ENCODE measurements at regions not wholly inside any gene's neighbourhood (a gene's known extent, or its start where the extent isn't known, plus 50 kb on each side); places are given as distances from the start of the nearest gene placed in this dataset.

DNA sequence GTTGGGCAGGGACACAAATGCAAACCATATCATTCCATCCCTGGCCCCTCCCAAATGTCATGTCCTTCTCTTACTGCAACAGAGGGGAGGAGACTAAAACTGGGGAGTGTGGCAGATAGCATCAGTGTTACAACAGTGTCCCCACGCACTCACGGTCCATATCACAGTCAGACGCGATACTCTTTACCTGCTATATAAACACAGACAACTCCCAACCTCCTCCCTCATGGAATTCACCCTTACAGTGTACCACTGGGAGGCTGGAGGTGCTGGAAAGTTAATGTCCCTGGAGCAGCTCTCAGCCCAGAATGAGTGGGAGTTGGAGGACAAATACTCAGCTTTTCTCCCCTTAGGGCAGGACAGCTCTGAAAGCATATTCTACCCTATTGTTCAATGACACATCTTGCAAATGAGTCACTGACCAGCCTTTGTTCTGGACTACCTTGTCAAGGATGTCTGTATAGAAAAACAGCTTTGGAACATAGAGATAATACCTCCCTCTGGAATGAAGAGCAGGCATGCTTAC, 445.9 kb downstream of the SETD4 start:
- no peak for TF ChIP-seq TRIM24 (CRISPR knock-in tag; IDR thresholded peaks at IDR 0.05)
- no peak for TF ChIP-seq REST (IDR thresholded peaks at IDR 0.05; ENCODE audit: borderline replicate concordance in 1 of 2, low read depth in 1 of 2, low read length in 2 of 2)
- no peak for TF ChIP-seq SNRNP70 (IDR thresholded peaks at IDR 0.05; ENCODE audit: low read depth, low read length)
- TF ChIP-seq RFX5 (IDR thresholded peaks at IDR 0.05; ENCODE audit: low read depth, low read length) = no peak
- TF ChIP-seq, protein P1, sequence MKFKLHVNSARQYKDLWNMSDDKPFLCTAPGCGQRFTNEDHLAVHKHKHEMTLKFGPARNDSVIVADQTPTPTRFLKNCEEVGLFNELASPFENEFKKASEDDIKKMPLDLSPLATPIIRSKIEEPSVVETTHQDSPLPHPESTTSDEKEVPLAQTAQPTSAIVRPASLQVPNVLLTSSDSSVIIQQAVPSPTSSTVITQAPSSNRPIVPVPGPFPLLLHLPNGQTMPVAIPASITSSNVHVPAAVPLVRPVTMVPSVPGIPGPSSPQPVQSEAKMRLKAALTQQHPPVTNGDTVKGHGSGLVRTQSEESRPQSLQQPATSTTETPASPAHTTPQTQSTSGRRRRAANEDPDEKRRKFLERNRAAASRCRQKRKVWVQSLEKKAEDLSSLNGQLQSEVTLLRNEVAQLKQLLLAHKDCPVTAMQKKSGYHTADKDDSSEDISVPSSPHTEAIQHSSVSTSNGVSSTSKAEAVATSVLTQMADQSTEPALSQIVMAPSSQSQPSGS (CRISPR knock-in tag; IDR thresholded peaks at IDR 0.05) = no peak
- TF ChIP-seq, protein P2, sequence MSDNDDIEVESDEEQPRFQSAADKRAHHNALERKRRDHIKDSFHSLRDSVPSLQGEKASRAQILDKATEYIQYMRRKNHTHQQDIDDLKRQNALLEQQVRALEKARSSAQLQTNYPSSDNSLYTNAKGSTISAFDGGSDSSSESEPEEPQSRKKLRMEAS (IDR thresholded peaks at IDR 0.05) = no peak
- no peak for TF ChIP-seq ZNF678 (CRISPR knock-in tag; IDR thresholded peaks at IDR 0.05)
- no peak for TF ChIP-seq PBX2 (CRISPR knock-in tag; IDR thresholded peaks at IDR 0.05)
- TF ChIP-seq, protein P3, sequence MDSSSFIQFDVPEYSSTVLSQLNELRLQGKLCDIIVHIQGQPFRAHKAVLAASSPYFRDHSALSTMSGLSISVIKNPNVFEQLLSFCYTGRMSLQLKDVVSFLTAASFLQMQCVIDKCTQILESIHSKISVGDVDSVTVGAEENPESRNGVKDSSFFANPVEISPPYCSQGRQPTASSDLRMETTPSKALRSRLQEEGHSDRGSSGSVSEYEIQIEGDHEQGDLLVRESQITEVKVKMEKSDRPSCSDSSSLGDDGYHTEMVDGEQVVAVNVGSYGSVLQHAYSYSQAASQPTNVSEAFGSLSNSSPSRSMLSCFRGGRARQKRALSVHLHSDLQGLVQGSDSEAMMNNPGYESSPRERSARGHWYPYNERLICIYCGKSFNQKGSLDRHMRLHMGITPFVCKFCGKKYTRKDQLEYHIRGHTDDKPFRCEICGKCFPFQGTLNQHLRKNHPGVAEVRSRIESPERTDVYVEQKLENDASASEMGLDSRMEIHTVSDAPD (CRISPR knock-in tag; IDR thresholded peaks at IDR 0.05) = no peak
- no peak for TF ChIP-seq ZNF274 (CRISPR knock-in tag; IDR thresholded peaks at IDR 0.05)
- TF ChIP-seq, protein P4, sequence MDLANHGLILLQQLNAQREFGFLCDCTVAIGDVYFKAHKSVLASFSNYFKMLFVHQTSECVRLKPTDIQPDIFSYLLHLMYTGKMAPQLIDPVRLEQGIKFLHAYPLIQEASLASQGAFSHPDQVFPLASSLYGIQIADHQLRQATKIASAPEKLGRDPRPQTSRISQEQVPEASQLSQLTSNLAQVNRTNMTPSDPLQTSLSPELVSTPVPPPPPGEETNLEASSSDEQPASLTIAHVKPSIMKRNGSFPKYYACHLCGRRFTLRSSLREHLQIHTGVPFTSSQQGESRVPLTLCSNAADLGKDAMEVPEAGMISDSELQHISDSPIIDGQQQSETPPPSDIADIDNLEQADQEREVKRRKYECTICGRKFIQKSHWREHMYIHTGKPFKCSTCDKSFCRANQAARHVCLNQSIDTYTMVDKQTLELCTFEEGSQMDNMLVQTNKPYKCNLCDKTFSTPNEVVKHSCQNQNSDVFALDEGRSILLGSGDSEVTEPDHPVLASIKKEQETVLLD (CRISPR knock-in tag; IDR thresholded peaks at IDR 0.05; ENCODE audit: low read depth) = no peak
- TF ChIP-seq ZKSCAN8 (CRISPR knock-in tag; IDR thresholded peaks at IDR 0.05; ENCODE audit: borderline replicate concordance) = no peak
- no peak for TF ChIP-seq CTCF (CRISPR knock-in tag; IDR thresholded peaks at IDR 0.05)
- TF ChIP-seq ZNF790 (CRISPR knock-in tag; IDR thresholded peaks at IDR 0.05; ENCODE audit: borderline replicate concordance) = no peak

Measured in HepG2 (cell line).